Calu3 (cell line): ENCODE measurements at regions not wholly inside any gene's neighbourhood (a gene's known extent, or its start where the extent isn't known, plus 50 kb on each side); places are given as distances from the start of the nearest gene placed in this dataset.
A peak's percentile ranks its signal among the peaks of the same experiment; 100 is the strongest.

Experiments used
- BruUV-seq: library from RNA; stranded (reverse); fragments of 400-500 nt; replicated peaks from 2 replicates; lab custom pipeline; 2021; lab: Mats Ljungman, UMichigan
- CTCF ChIA-PET: fragments of 300-600 bp; sonication (Branson Sonifier 250); formaldehyde crosslinking; loops from one replicate; lab custom pipeline; 2022; ENCODE audit warnings: antibody characterized with exemption; lab: Charles Lee
- DNase-seq: peaks from one replicate; pipeline ENCODE4 v3.0.0; 2022
- H3K27ac Mint-ChIP-seq: one replicate; pipeline ENCODE4 v1.8.0; 2022; ENCODE audit warnings: mixed read lengths; ENCODE audit not compliant: unreplicated experiment
- H3K27me3 Mint-ChIP-seq: one replicate; pipeline ENCODE4 v1.8.0; 2022; ENCODE audit warnings: mixed read lengths; ENCODE audit not compliant: unreplicated experiment
- H3K36me3 Mint-ChIP-seq: one replicate; pipeline ENCODE4 v1.8.0; 2022; ENCODE audit warnings: mild to moderate bottlenecking, moderate library complexity, mixed read lengths; ENCODE audit not compliant: insufficient read depth, unreplicated experiment
- H3K4me1 Mint-ChIP-seq: one replicate; pipeline ENCODE4 v1.8.0; 2022; ENCODE audit warnings: mild to moderate bottlenecking, low read depth, mixed read lengths; ENCODE audit not compliant: unreplicated experiment
- H3K4me3 Mint-ChIP-seq: one replicate; pipeline ENCODE4 v1.8.0; 2022; ENCODE audit warnings: mild to moderate bottlenecking, low read depth, moderate library complexity, mixed read lengths; ENCODE audit not compliant: unreplicated experiment
- H3K9me3 Mint-ChIP-seq: one replicate; pipeline ENCODE4 v1.8.0; 2022; ENCODE audit warnings: low read depth, mixed read lengths; ENCODE audit not compliant: unreplicated experiment
- CTCF ChIP-seq: fragments of 200-600 bp; IDR thresholded peaks from one replicate; pipeline ENCODE4 v1.8.0; 2022; ENCODE audit warnings: antibody characterized with exemption; ENCODE audit not compliant: unreplicated experiment
- intact Hi-C: fragments of 100-400 bp; cut with micrococcal nuclease; formaldehyde crosslinking; loops from one replicate; pipeline ENCODE4 v1.10.0; 2022; ENCODE audit not compliant: unreplicated experiment

GRCh38 chr3:64935971-64936370 is 248.2 kb upstream of the ADAMTS9 start:
- DNase-seq, result no peak

GRCh38 chr3:64932666-64933342 is 245.0 kb upstream of the ADAMTS9 start:
- Mint-ChIP-seq H3K27ac (peak overlapping the region; percentile 53), H3K4me1 (peaks cover 9% of the 10 kb centered on the region), H3K36me3 (no peaks in the 10 kb centered on the region), H3K4me3 (no peak overlapping the region), H3K27me3 (no peaks in the 10 kb centered on the region), H3K9me3 (peaks cover 10% of the 10 kb centered on the region)
- intact Hi-C loops, result no loop called here
- no TSS peak for BruUV-seq
- DNase-seq, result peak; percentile 31
- TF ChIP-seq CTCF, result no peak
- CTCF ChIA-PET, result no interaction called here

More at GRCh38 chr3:64935971-64936370, 248.2 kb upstream of the ADAMTS9 start:
- CTCF ChIA-PET, result no interaction called here
- Mint-ChIP-seq H3K4me1 (peaks cover 9% of the 10 kb centered on the region), H3K4me3 (no peak overlapping the region), H3K36me3 (no peaks in the 10 kb centered on the region), H3K9me3 (peaks cover 8% of the 10 kb centered on the region), H3K27ac (no peak overlapping the region), H3K27me3 (no peaks in the 10 kb centered on the region)
- BruUV-seq, result no TSS peak
- TF ChIP-seq CTCF, result no peak
- intact Hi-C loops, result no loop called here

GRCh38 chr3:64932016-64932518 is 244.3 kb upstream of the ADAMTS9 start:
- Mint-ChIP-seq H3K9me3 (peaks cover 10% of the 10 kb centered on the region), H3K4me1 (peaks cover 9% of the 10 kb centered on the region), H3K36me3 (no peaks in the 10 kb centered on the region), H3K27me3 (no peaks in the 10 kb centered on the region), H3K4me3 (no peak overlapping the region), H3K27ac (no peak overlapping the region)
- no TSS peak for BruUV-seq
- no peak for DNase-seq
- no peak for TF ChIP-seq CTCF
- intact Hi-C loops, result no loop called here
- CTCF ChIA-PET, result no interaction called here

- no peak for TF ChIP-seq CTCF
- H3K27me3 Mint-ChIP-seq, result no peaks in the 10 kb centered on the region
- no peaks in the 10 kb centered on the region for H3K36me3 Mint-ChIP-seq
- CTCF ChIA-PET, result interaction anchor here (0.7 kb wide), 1 partner anchor 212 kb away, joined by 4 read pairs; no protein-coding TSS in a partner anchor
- peaks cover 10% of the 10 kb centered on the region for H3K9me3 Mint-ChIP-seq
- no peak overlapping the region for H3K27ac Mint-ChIP-seq
- H3K4me1 Mint-ChIP-seq, result peaks cover 9% of the 10 kb centered on the region
- no peak overlapping the region for H3K4me3 Mint-ChIP-seq
- intact Hi-C loops, result no loop called here
- DNase-seq, result no peak
- no TSS peak for BruUV-seq
Measured at GRCh38 chr3:64930891-64931290, 243.1 kb upstream of the ADAMTS9 start.
